Hepatocyte (in vitro differentiated cells): ENCODE measurements at regions not wholly inside any gene's neighbourhood (a gene's known extent, or its start where the extent isn't known, plus 50 kb on each side); places are given as distances from the start of the nearest gene placed in this dataset.

Source experiments
- DNase-seq: peaks from one replicate; pipeline ENCODE4 v3.0.0-alpha.2; 2016; ENCODE audit warnings: low spot score
- H2AFZ ChIP-seq: fragments of 200-600 bp; sonication (generic); 2 replicates; pipeline ENCODE4 v1.6.0; 2016; ENCODE audit warnings: antibody characterized with exemption, mild to moderate bottlenecking
- H3K27ac ChIP-seq: fragments of 200-600 bp; sonication (generic); 2 replicates; pipeline ENCODE4 v1.5.1; 2016; ENCODE audit warnings: mild to moderate bottlenecking
- H3K27me3 ChIP-seq: fragments of 200-600 bp; sonication (generic); 2 replicates; pipeline ENCODE4 v1.6.1; 2016
- H3K36me3 ChIP-seq: fragments of 200-600 bp; sonication (generic); replicated peaks from 2 replicates; pipeline ENCODE4 v1.5.1; 2016; ENCODE audit warnings: low read depth; ENCODE audit not compliant: insufficient read depth
- H3K4me1 ChIP-seq: fragments of 200-600 bp; sonication (generic); 2 replicates; pipeline ENCODE4 v1.5.1; 2016; ENCODE audit warnings: mild to moderate bottlenecking, moderate library complexity; ENCODE audit not compliant: insufficient read depth
- H3K4me2 ChIP-seq: fragments of 200-600 bp; sonication (generic); 2 replicates; pipeline ENCODE4 v1.6.0; 2016
- H3K4me3 ChIP-seq: fragments of 200-600 bp; sonication (generic); 2 replicates; pipeline ENCODE4 v1.5.1; 2016; ENCODE audit warnings: mild to moderate bottlenecking
- H3K79me2 ChIP-seq: fragments of 200-600 bp; sonication (generic); 2 replicates; pipeline ENCODE4 v1.6.0; 2017; ENCODE audit warnings: mild to moderate bottlenecking
- H3K9me2 ChIP-seq: fragments of 200-600 bp; sonication (generic); replicated peaks from 2 replicates; pipeline ENCODE4 v1.6.0; 2017; ENCODE audit warnings: mild to moderate bottlenecking; ENCODE audit not compliant: insufficient read depth
- H3K9me3 ChIP-seq: fragments of 200-600 bp; sonication (generic); 2 replicates; pipeline ENCODE4 v1.5.1; 2016; ENCODE audit warnings: low read depth, mild to moderate bottlenecking
- H4K20me1 ChIP-seq: fragments of 200-600 bp; sonication (generic); 2 replicates; pipeline ENCODE4 v1.6.0; 2016; ENCODE audit warnings: mild to moderate bottlenecking; ENCODE audit not compliant: insufficient read depth, poor library complexity, severe bottlenecking
- EZH2 ChIP-seq: fragments of 200-600 bp; sonication (generic); IDR thresholded peaks from 2 replicates; pipeline ENCODE4 v1.6.1; 2016; ENCODE audit warnings: antibody characterized with exemption, mild to moderate bottlenecking, borderline replicate concordance
- EZH2phosphoT487 ChIP-seq: fragments of 200-600 bp; sonication (generic); IDR thresholded peaks from one replicate; pipeline ENCODE4 v1.6.1; 2018; ENCODE audit warnings: antibody characterized with exemption, mild to moderate bottlenecking, low read depth, moderate library complexity; ENCODE audit not compliant: unreplicated experiment, severe bottlenecking
- WGBS: methylation state at CpG from one replicate; pipeline ENCODE4 v1.1.6; 2016; ENCODE audit warnings: low lambda C conversion rate; ENCODE audit errors: missing lambda C conversion rate; 5-methylcytosine and 5-hydroxymethylcytosine counted together
- TF ChIP-seq, protein P1 (sequence below): fragments of 200-600 bp; sonication (generic); IDR thresholded peaks from 2 replicates; pipeline ENCODE4 v1.5.1; 2016; ENCODE audit warnings: antibody characterized with exemption, mild to moderate bottlenecking; ENCODE audit not compliant: poor library complexity

DNA sequence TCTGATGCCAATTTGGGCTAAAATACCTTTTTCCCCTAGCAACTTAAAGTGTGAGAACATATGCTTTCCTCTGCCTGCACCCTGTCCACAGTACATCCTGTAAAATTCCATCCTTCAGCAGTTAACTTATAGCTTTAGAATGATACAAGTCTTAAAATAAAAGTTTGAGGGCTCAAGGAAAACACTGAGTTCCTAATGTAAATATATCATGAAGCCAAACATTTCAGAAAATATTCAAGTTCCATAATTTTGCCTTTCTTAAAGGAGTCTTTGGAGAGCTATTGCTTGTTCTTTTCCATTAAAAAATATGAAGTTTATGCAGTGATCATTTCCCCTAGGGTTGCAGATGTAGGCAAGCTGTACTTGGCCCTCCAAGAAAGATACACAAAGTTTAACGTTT lies 303.8 kb downstream of the COL12A1 start:
- Histone ChIP-seq H3K4me2 (no peak overlapping the region), H4K20me1 (no peaks in the 10 kb centered on the region), H3K9me2 (no peaks in the 10 kb centered on the region), H3K4me3 (no peak overlapping the region), H3K9me3 (no peaks in the 10 kb centered on the region), H3K27me3 (no peaks in the 10 kb centered on the region), H3K36me3 (no peaks in the 10 kb centered on the region), H2AFZ (no peak overlapping the region), H3K79me2 (no peaks in the 10 kb centered on the region), H3K27ac (no peak overlapping the region), H3K4me1 (no peaks in the 10 kb centered on the region)
- TF ChIP-seq, protein P1, sequence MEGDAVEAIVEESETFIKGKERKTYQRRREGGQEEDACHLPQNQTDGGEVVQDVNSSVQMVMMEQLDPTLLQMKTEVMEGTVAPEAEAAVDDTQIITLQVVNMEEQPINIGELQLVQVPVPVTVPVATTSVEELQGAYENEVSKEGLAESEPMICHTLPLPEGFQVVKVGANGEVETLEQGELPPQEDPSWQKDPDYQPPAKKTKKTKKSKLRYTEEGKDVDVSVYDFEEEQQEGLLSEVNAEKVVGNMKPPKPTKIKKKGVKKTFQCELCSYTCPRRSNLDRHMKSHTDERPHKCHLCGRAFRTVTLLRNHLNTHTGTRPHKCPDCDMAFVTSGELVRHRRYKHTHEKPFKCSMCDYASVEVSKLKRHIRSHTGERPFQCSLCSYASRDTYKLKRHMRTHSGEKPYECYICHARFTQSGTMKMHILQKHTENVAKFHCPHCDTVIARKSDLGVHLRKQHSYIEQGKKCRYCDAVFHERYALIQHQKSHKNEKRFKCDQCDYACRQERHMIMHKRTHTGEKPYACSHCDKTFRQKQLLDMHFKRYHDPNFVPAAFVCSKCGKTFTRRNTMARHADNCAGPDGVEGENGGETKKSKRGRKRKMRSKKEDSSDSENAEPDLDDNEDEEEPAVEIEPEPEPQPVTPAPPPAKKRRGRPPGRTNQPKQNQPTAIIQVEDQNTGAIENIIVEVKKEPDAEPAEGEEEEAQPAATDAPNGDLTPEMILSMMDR: no peak
- no peak for TF ChIP-seq EZH2phosphoT487
- TF ChIP-seq EZH2: no peak
- WGBS: 61% methylated on average over 1 of the region's 1 CpG
- no peak for DNase-seq

DNA sequence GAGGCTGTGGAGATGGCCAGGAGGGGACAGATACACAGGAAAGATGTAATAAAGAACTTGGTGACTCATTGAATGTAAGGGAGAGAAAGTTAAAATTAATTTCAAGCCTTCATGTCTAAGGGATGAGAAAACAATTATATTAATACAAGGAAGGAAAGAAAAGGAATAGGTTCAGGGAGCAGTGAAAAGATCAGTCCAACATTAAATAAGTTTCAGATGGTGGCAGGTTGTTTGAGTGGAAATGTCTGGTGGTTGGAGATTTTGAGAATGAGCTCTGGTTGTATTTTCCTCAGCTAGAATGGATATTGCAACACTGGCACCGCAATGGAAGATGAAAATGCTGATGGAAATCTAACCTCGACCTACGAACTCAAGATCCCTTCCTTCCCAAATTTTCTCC lies 304.3 kb downstream of the COL12A1 start:
- 83% methylated on average over 3 of the region's 3 CpGs for WGBS
- H3K4me3 ChIP-seq: no peak overlapping the region
- DNase-seq: no peak
- no peak overlapping the region for H3K27ac ChIP-seq
- H3K9me2 ChIP-seq: no peaks in the 10 kb centered on the region
- no peaks in the 10 kb centered on the region for H3K4me1 ChIP-seq
- H3K79me2 ChIP-seq: no peaks in the 10 kb centered on the region
- no peaks in the 10 kb centered on the region for H3K36me3 ChIP-seq
- no peaks in the 10 kb centered on the region for H4K20me1 ChIP-seq
- no peak overlapping the region for H3K4me2 ChIP-seq
- no peaks in the 10 kb centered on the region for H3K27me3 ChIP-seq
- no peak overlapping the region for H2AFZ ChIP-seq
- TF ChIP-seq, protein P1: no peak
- TF ChIP-seq EZH2: no peak
- no peak for TF ChIP-seq EZH2phosphoT487
- no peaks in the 10 kb centered on the region for H3K9me3 ChIP-seq

GRCh38 chr6:74899416-74899815 lies 306.4 kb downstream of the COL12A1 start:
- no peaks in the 10 kb centered on the region for H3K4me1 ChIP-seq
- TF ChIP-seq, protein P1: no peak
- no peak for TF ChIP-seq EZH2phosphoT487
- TF ChIP-seq EZH2: no peak
- no peak overlapping the region for H3K4me2 ChIP-seq
- no peak for DNase-seq
- no peak overlapping the region for H3K4me3 ChIP-seq
- no peak overlapping the region for H2AFZ ChIP-seq
- no peaks in the 10 kb centered on the region for H3K9me2 ChIP-seq
- no peaks in the 10 kb centered on the region for H3K36me3 ChIP-seq
- no peaks in the 10 kb centered on the region for H3K9me3 ChIP-seq
- no peaks in the 10 kb centered on the region for H3K79me2 ChIP-seq
- H3K27ac ChIP-seq: no peak overlapping the region
- WGBS: 55% methylated on average over 4 of the region's 4 CpGs
- no peaks in the 10 kb centered on the region for H4K20me1 ChIP-seq
- H3K27me3 ChIP-seq: no peaks in the 10 kb centered on the region

DNA sequence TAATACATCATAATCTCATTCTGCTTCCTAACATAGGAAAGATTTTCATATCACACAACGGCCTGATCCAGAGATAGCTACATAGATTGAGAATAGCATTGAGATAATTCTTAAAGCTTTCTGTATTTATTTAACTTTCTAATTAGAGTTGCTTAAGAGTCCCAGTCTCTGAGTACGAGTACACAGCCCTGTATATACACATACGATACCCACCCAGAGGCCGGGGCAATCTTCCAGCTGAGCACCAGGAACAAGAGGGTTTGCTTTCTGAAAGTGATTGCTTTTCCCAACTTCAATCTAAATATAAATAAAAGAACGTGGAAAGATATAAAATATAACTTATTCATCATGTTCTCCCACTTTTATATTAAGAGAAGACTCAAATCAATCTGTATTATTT lies 313.8 kb downstream of the COL12A1 start:
- H3K27ac ChIP-seq: no peak overlapping the region
- H4K20me1 ChIP-seq: no peaks in the 10 kb centered on the region
- no peaks in the 10 kb centered on the region for H3K79me2 ChIP-seq
- H3K9me2 ChIP-seq: no peaks in the 10 kb centered on the region
- H3K36me3 ChIP-seq: no peaks in the 10 kb centered on the region
- H3K27me3 ChIP-seq: no peaks in the 10 kb centered on the region
- H3K4me3 ChIP-seq: no peak overlapping the region
- no peak overlapping the region for H3K4me2 ChIP-seq
- 57% methylated on average over 5 of the region's 5 CpGs for WGBS
- H3K9me3 ChIP-seq: no peaks in the 10 kb centered on the region
- H3K4me1 ChIP-seq: no peaks in the 10 kb centered on the region
- TF ChIP-seq, protein P1: no peak
- TF ChIP-seq EZH2phosphoT487 (no peak), EZH2 (no peak)
- H2AFZ ChIP-seq: no peak overlapping the region
- no peak for DNase-seq
